ENCODE measurements at regions not wholly inside any gene's neighbourhood (a gene's known extent, or its start where the extent isn't known, plus 50 kb on each side); places are given as distances from the start of the nearest gene placed in this dataset.

- DNase-seq = no peak
- Histone ChIP-seq H3K4me3 (ENCODE audit: low read depth, low read length) (no peak overlapping the region), H3K27me3 (replicated peaks) (no peaks in the 10 kb centered on the region), H3K36me3 (replicated peaks) (no peaks in the 10 kb centered on the region), H3K27ac (no peak overlapping the region)
- in situ Hi-C loops (cut with HindIII; ENCODE audit: low pct_ligation_motif_present, low sequenced_read_pairs) = no loop called here
- TF ChIP-seq CTCF (IDR thresholded peaks at IDR 0.05; ENCODE audit: low read depth, low read length, missing control alignments) = no peak
These were observed 82.0 kb upstream of the OR5AK2 start for GRCh38 chr11:56906683-56907148.

- no peak for TF ChIP-seq CTCF (IDR thresholded peaks at IDR 0.05; ENCODE audit: low read depth, low read length, missing control alignments)
- no peak overlapping the region for H3K4me3 ChIP-seq (ENCODE audit: low read depth, low read length)
- no peaks in the 10 kb centered on the region for H3K36me3 ChIP-seq (replicated peaks)
- in situ Hi-C loops (cut with HindIII; ENCODE audit: low pct_ligation_motif_present, low sequenced_read_pairs) = no loop called here
- DNase-seq = no peak
- no peak overlapping the region for H3K27ac ChIP-seq
- no peaks in the 10 kb centered on the region for H3K27me3 ChIP-seq (replicated peaks)
These were observed 82.8 kb upstream of the OR5AK2 start for GRCh38 chr11:56905936-56906335.

- no peaks in the 10 kb centered on the region for H3K27me3 ChIP-seq (replicated peaks)
- no peaks in the 10 kb centered on the region for H3K36me3 ChIP-seq (replicated peaks)
- no peak for DNase-seq
- H3K4me3 ChIP-seq (ENCODE audit: low read depth, low read length) = no peak overlapping the region
- no peak for TF ChIP-seq CTCF (IDR thresholded peaks at IDR 0.05; ENCODE audit: low read depth, low read length, missing control alignments)
- H3K27ac ChIP-seq = no peak overlapping the region
- in situ Hi-C loops (cut with HindIII; ENCODE audit: low pct_ligation_motif_present, low sequenced_read_pairs) = no loop called here
These were observed 83.3 kb upstream of the OR5AK2 start for GRCh38 chr11:56905442-56905841.

GRCh38 chr11:56898856-56899255, 89.9 kb upstream of the OR5AK2 start:
- DNase-seq = no peak
- no peaks in the 10 kb centered on the region for H3K36me3 ChIP-seq (replicated peaks)
- no peaks in the 10 kb centered on the region for H3K27me3 ChIP-seq (replicated peaks)
- no peak for TF ChIP-seq CTCF (IDR thresholded peaks at IDR 0.05; ENCODE audit: low read depth, low read length, missing control alignments)
- in situ Hi-C loops (cut with HindIII; ENCODE audit: low pct_ligation_motif_present, low sequenced_read_pairs) = no loop called here
- no peak overlapping the region for H3K4me3 ChIP-seq (ENCODE audit: low read depth, low read length)
- no peak overlapping the region for H3K27ac ChIP-seq

- H3K27me3 ChIP-seq (replicated peaks) = no peaks in the 10 kb centered on the region
- DNase-seq = no peak
- no peak overlapping the region for H3K4me3 ChIP-seq (ENCODE audit: low read depth, low read length)
- no peak overlapping the region for H3K27ac ChIP-seq
- in situ Hi-C loops (cut with HindIII; ENCODE audit: low pct_ligation_motif_present, low sequenced_read_pairs) = no loop called here
- no peak for TF ChIP-seq CTCF (IDR thresholded peaks at IDR 0.05; ENCODE audit: low read depth, low read length, missing control alignments)
- no peaks in the 10 kb centered on the region for H3K36me3 ChIP-seq (replicated peaks)
These were observed 98.0 kb upstream of the OR5AK2 start for GRCh38 chr11:56890584-56891305.

- no peak overlapping the region for H3K27ac ChIP-seq
- no peaks in the 10 kb centered on the region for H3K36me3 ChIP-seq (replicated peaks)
These were observed 98.7 kb upstream of the OR5AK2 start for GRCh38 chr11:56889986-56890385.

More at GRCh38 chr11:56889986-56890385, 98.7 kb upstream of the OR5AK2 start:
- no peaks in the 10 kb centered on the region for H3K27me3 ChIP-seq (replicated peaks)
- no peak for DNase-seq
- H3K4me3 ChIP-seq (ENCODE audit: low read depth, low read length) = no peak overlapping the region
- no peak for TF ChIP-seq CTCF (IDR thresholded peaks at IDR 0.05; ENCODE audit: low read depth, low read length, missing control alignments)
- in situ Hi-C loops (cut with HindIII; ENCODE audit: low pct_ligation_motif_present, low sequenced_read_pairs) = no loop called here

All from brain microvascular endothelial cell (primary cell).